Body of pancreas (tissue), 4 donors: ENCODE measurements at regions not wholly inside any gene's neighbourhood (a gene's known extent, or its start where the extent isn't known, plus 50 kb on each side); places are given as distances from the start of the nearest gene placed in this dataset.

Experiments used
- POLR2A ChIP-seq, 3 donors: fragments of 450-650 bp; IDR thresholded peaks; one replicate each; pipeline ENCODE4 v1.6.1; 2016; ENCODE audit warnings: antibody characterized with exemption in 3 of 3, mild to moderate bottlenecking in 2 of 3
- TF ChIP-seq, protein P1 (sequence below), 7 experiments: fragments of 450-650 bp in 4 of 7; fragments of 200-600 bp in 3 of 7; sonication (generic) in 3 of 7; IDR thresholded peaks; one replicate each; pipeline ENCODE4 v1.5.1; 2016 to 2019; ENCODE audit warnings: antibody characterized with exemption in 7 of 7

DNA sequence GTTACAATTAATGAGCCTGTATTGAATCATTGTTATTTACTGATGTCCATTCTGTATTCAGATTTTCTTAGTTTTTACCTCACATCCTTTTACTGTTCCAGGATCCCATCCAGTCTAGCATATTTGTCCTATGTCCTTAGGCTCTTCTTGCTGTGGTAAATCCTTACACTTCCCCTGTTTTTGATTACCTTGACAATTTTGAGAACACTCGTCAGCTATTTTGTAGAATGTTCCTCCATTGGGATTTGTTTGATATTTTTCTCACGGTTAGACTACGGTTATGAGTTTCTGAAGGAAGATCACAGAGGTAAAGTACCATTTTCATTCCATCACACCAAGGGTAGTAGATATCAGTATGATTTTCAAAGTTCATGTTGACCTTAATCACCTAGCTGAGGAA is 202.3 kb downstream of the AKAIN1 start:
- TF ChIP-seq, protein P1, sequence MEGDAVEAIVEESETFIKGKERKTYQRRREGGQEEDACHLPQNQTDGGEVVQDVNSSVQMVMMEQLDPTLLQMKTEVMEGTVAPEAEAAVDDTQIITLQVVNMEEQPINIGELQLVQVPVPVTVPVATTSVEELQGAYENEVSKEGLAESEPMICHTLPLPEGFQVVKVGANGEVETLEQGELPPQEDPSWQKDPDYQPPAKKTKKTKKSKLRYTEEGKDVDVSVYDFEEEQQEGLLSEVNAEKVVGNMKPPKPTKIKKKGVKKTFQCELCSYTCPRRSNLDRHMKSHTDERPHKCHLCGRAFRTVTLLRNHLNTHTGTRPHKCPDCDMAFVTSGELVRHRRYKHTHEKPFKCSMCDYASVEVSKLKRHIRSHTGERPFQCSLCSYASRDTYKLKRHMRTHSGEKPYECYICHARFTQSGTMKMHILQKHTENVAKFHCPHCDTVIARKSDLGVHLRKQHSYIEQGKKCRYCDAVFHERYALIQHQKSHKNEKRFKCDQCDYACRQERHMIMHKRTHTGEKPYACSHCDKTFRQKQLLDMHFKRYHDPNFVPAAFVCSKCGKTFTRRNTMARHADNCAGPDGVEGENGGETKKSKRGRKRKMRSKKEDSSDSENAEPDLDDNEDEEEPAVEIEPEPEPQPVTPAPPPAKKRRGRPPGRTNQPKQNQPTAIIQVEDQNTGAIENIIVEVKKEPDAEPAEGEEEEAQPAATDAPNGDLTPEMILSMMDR (IDR thresholded peaks at IDR 0.05): no peak
- TF ChIP-seq POLR2A (IDR thresholded peaks at IDR 0.05): no peak
